ENCODE measurements at regions not wholly inside any gene's neighbourhood (a gene's known extent, or its start where the extent isn't known, plus 50 kb on each side); places are given as distances from the start of the nearest gene placed in this dataset.

DNA sequence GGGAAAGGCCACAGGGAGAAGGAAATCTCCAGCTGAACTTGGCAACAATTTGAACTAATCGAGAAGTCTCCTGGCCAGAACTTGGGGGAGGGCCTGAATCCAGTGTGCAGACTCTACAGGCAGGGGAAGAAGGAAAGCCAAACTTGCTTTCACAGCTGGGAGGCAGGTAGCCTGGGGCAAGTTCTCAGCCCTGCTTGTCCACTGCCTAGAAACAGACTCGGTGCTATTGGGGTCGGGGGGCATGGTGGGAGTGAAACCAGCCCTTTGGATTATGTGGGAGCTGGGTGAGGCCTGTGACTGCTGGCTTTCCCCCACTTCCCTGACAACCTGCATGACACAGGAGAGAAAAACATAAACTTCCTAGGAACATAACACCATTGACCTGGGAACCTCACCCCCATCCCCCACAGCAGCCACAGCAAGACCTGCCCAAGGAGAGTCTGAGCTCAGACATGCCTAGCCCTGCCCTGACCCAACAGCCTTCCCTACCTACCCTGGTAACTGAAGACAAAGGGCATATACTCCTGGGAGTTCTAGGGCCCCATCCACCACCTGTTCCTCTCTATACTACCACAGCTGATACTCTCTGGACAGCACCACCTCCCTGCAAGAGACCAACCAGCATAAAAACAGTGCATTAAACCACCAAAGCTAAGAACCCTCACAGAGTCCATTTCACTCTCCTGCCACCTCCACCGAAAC is 103.7 kb upstream of the MNS1 start:
- TF ChIP-seq EZH2 (IDR thresholded peaks at IDR 0.05; ENCODE audit: insufficient read depth, low read length) (no peak), CTCF (IDR thresholded peaks at IDR 0.05; ENCODE audit: insufficient read depth, low read depth, low read length) (no peak)
- no peak overlapping the region for H3K9ac ChIP-seq (ENCODE audit: low read length)
- H3K27ac Mint-ChIP-seq (ENCODE audit: unreplicated experiment), result no peak overlapping the region
- H3K4me3 Mint-ChIP-seq (ENCODE audit: unreplicated experiment), result no peak overlapping the region
- no peaks in the 10 kb centered on the region for H3K79me2 ChIP-seq (ENCODE audit: insufficient read depth, low read length)
- H4K20me1 ChIP-seq (ENCODE audit: insufficient read depth, low read length), result no peaks in the 10 kb centered on the region
- H3K27me3 Mint-ChIP-seq (ENCODE audit: low read depth, unreplicated experiment), result peaks cover 2% of the 10 kb centered on the region
- no peaks in the 10 kb centered on the region for H3K27me3 ChIP-seq (ENCODE audit: insufficient read depth, low read length)
- no peak overlapping the region for H3K4me3 ChIP-seq (ENCODE audit: insufficient read depth, low read depth, low read length)
- H3K36me3 ChIP-seq (ENCODE audit: insufficient read depth, low read length), result no peaks in the 10 kb centered on the region
- peaks cover 4% of the 10 kb centered on the region for H3K9me3 Mint-ChIP-seq (ENCODE audit: unreplicated experiment)
- DNase-seq (ENCODE audit: low read depth) (no peak), FAIRE-seq (no peak)
- H3K36me3 Mint-ChIP-seq (ENCODE audit: low read depth, unreplicated experiment), result no peaks in the 10 kb centered on the region
- H3K4me1 ChIP-seq (ENCODE audit: insufficient read depth, low read length), result no peaks in the 10 kb centered on the region
- H3K27ac ChIP-seq (ENCODE audit: low read depth, low read length), result no peak overlapping the region
- no peak overlapping the region for H2AFZ ChIP-seq (ENCODE audit: low read depth, low read length)
- no peak overlapping the region for H3K4me2 ChIP-seq (ENCODE audit: low read length)
- H3K4me1 Mint-ChIP-seq (ENCODE audit: low read depth, unreplicated experiment), result no peaks in the 10 kb centered on the region
- H3K9me3 ChIP-seq (ENCODE audit: insufficient read depth, low read depth, low read length), result no peaks in the 10 kb centered on the region

DNA sequence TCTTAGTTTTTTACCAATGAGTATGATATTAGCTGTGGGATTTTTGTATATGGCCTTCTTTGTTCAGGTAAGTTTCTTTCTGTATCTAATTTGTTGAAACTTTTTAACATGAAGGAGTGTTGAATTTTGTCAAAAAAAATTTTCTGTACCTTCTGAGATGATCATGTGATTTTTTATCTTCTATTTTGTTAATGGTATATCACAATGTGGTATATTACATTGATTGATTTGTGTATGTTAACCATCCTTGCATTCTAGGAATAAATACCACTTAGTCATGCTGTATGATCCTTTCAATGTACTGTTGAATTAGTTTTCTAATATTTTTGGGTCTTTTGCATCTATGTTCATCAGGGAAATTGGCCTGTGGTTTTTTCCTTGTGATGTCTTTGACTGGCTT is 92.5 kb upstream of the MNS1 start:
- no peaks in the 10 kb centered on the region for H3K79me2 ChIP-seq (ENCODE audit: insufficient read depth, low read length)
- H2AFZ ChIP-seq (ENCODE audit: low read depth, low read length), result no peak overlapping the region
- no peak overlapping the region for H3K4me3 Mint-ChIP-seq (ENCODE audit: unreplicated experiment)
- no peak overlapping the region for H3K9ac ChIP-seq (ENCODE audit: low read length)
- no peak for DNase-seq (ENCODE audit: low read depth)
- no peaks in the 10 kb centered on the region for H4K20me1 ChIP-seq (ENCODE audit: insufficient read depth, low read length)
- no peaks in the 10 kb centered on the region for H3K36me3 ChIP-seq (ENCODE audit: insufficient read depth, low read length)
- H3K4me3 ChIP-seq (ENCODE audit: insufficient read depth, low read depth, low read length), result no peak overlapping the region
- no peaks in the 10 kb centered on the region for H3K36me3 Mint-ChIP-seq (ENCODE audit: low read depth, unreplicated experiment)
- no peaks in the 10 kb centered on the region for H3K4me1 ChIP-seq (ENCODE audit: insufficient read depth, low read length)
- H3K27me3 ChIP-seq (ENCODE audit: insufficient read depth, low read length), result no peaks in the 10 kb centered on the region
- H3K4me1 Mint-ChIP-seq (ENCODE audit: low read depth, unreplicated experiment), result no peaks in the 10 kb centered on the region
- no peak for FAIRE-seq
- H3K27ac Mint-ChIP-seq (ENCODE audit: unreplicated experiment), result no peak overlapping the region
- no peaks in the 10 kb centered on the region for H3K27me3 Mint-ChIP-seq (ENCODE audit: low read depth, unreplicated experiment)
- H3K27ac ChIP-seq (ENCODE audit: low read depth, low read length), result no peak overlapping the region
- H3K9me3 ChIP-seq (ENCODE audit: insufficient read depth, low read depth, low read length), result no peaks in the 10 kb centered on the region
- H3K4me2 ChIP-seq (ENCODE audit: low read length), result no peak overlapping the region
- TF ChIP-seq CTCF (IDR thresholded peaks at IDR 0.05; ENCODE audit: insufficient read depth, low read depth, low read length) (no peak), EZH2 (IDR thresholded peaks at IDR 0.05; ENCODE audit: insufficient read depth, low read length) (no peak)
- H3K9me3 Mint-ChIP-seq (ENCODE audit: unreplicated experiment), result peaks cover 2% of the 10 kb centered on the region

DNA sequence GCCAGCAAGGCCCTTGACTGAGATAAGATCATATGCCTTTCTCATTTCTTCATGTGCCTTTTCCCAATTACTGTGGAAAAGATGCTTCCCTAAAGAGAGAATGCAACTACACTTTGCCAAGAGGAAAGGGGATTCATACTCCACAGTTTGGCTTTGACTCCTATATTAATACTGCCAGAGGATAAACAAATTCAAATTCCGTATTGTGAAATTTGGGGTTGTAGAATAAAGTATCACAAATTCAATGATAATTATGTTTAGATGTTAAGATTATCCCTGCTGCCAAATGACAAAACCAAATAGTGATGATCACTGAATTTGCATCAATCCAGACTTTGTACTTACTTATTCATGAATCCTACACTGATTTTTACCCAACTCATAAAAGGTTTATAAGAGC is 88.5 kb upstream of the MNS1 start:
- H3K4me3 Mint-ChIP-seq (ENCODE audit: unreplicated experiment), result no peak overlapping the region
- DNase-seq (ENCODE audit: low read depth) (no peak), FAIRE-seq (no peak)
- Histone ChIP-seq H3K9ac (ENCODE audit: low read length) (no peak overlapping the region), H3K27me3 (ENCODE audit: insufficient read depth, low read length) (no peaks in the 10 kb centered on the region), H3K4me2 (ENCODE audit: low read length) (no peak overlapping the region), H3K4me3 (ENCODE audit: insufficient read depth, low read depth, low read length) (no peak overlapping the region), H3K79me2 (ENCODE audit: insufficient read depth, low read length) (no peaks in the 10 kb centered on the region), H2AFZ (ENCODE audit: low read depth, low read length) (no peak overlapping the region), H4K20me1 (ENCODE audit: insufficient read depth, low read length) (no peaks in the 10 kb centered on the region), H3K9me3 (ENCODE audit: insufficient read depth, low read depth, low read length) (no peaks in the 10 kb centered on the region), H3K4me1 (ENCODE audit: insufficient read depth, low read length) (no peaks in the 10 kb centered on the region), H3K27ac (ENCODE audit: low read depth, low read length) (no peak overlapping the region), H3K36me3 (ENCODE audit: insufficient read depth, low read length) (no peaks in the 10 kb centered on the region)
- no peaks in the 10 kb centered on the region for H3K36me3 Mint-ChIP-seq (ENCODE audit: low read depth, unreplicated experiment)
- no peaks in the 10 kb centered on the region for H3K4me1 Mint-ChIP-seq (ENCODE audit: low read depth, unreplicated experiment)
- H3K9me3 Mint-ChIP-seq (ENCODE audit: unreplicated experiment), result no peaks in the 10 kb centered on the region
- no peak overlapping the region for H3K27ac Mint-ChIP-seq (ENCODE audit: unreplicated experiment)
- no peak for TF ChIP-seq EZH2 (IDR thresholded peaks at IDR 0.05; ENCODE audit: insufficient read depth, low read length)
- no peak for TF ChIP-seq CTCF (IDR thresholded peaks at IDR 0.05; ENCODE audit: insufficient read depth, low read depth, low read length)
- no peaks in the 10 kb centered on the region for H3K27me3 Mint-ChIP-seq (ENCODE audit: low read depth, unreplicated experiment)
